ENCODE measurements at regions not wholly inside any gene's neighbourhood (a gene's known extent, or its start where the extent isn't known, plus 50 kb on each side); places are given as distances from the start of the nearest gene placed in this dataset.

DNA sequence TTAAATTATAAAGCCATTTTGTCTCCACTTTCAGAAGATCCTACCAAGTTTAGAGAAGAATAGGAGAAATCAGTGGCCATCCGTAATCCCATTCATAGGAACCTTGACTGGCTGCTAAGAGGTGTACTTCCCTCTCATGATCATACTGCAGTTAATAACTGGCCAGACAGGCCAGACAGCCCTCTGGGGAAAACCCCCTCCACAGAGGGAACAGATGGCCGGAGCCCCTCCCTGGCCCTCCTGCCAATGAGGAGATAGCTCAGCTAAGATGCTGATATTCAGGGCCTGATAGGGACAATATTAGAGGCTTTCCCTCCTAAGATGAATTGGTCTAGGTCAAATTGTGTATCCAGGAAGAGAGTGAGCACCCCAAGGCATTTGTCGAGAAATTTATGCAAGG is 200.0 kb upstream of the MAOA start:
- Histone ChIP-seq H3K9ac (ENCODE audit: low read length) (no peak overlapping the region), H4K20me1 (ENCODE audit: control insufficient read depth, insufficient read depth, low read length, poor library complexity, severe bottlenecking) (no peaks in the 10 kb centered on the region), H3K27ac (ENCODE audit: low read length in 2 of 2) (no peak overlapping the region), H3K4me1 (ENCODE audit: control insufficient read depth in 2 of 2, insufficient read depth in 2 of 2, low read length in 2 of 2) (no peaks in the 10 kb centered on the region), H3K27me3 (replicated peaks in 1 of 4; ENCODE audit: control extremely low read depth in 1 of 4, control insufficient read depth in 3 of 4, insufficient read depth in 4 of 4, low read length in 3 of 4) (peaks cover 0 to 3% (median 0%) of the 10 kb centered on the region in 4 experiments), H2AFZ (ENCODE audit: insufficient read depth, low read depth, low read length, poor library complexity, severe bottlenecking) (no peak overlapping the region), H3K36me3 (replicated peaks in 1 of 2; ENCODE audit: control extremely low read depth in 1 of 2, control insufficient read depth in 1 of 2, extremely low read depth in 1 of 2, insufficient read depth in 2 of 2, low read length in 1 of 2) (no peaks in the 10 kb centered on the region), H3K4me3 (ENCODE audit: control extremely low read depth in 1 of 5, extremely low read depth in 1 of 5, insufficient read depth in 1 of 5, low read depth in 2 of 5, low read length in 4 of 5) (no peak overlapping the region), H3K4me2 (replicated peaks; ENCODE audit: low read depth, low read length, poor library complexity, severe bottlenecking) (no peak overlapping the region), H3K79me2 (ENCODE audit: control insufficient read depth, insufficient read depth, low read length) (no peaks in the 10 kb centered on the region), H3K9me3 (ENCODE audit: control extremely low read depth in 1 of 3, control insufficient read depth in 2 of 3, insufficient read depth in 1 of 3, low read length in 2 of 3) (peaks cover 4 to 17% (median 13%) of the 10 kb centered on the region in 3 donors)
- POLR2A ChIA-PET, result no interaction called here
- intact Hi-C loops (cut with micrococcal nuclease), result no loop called here
- Mint-ChIP-seq H3K9me3 (ENCODE audit: insufficient read depth) (peaks cover 4% of the 10 kb centered on the region), H3K4me3 (no peak overlapping the region), H3K4me1 (no peaks in the 10 kb centered on the region), H3K27me3 (no peaks in the 10 kb centered on the region), H3K27ac (no peak overlapping the region)
- no CpG with 5 or more reads among the region's 3 CpGs for WGBS (ENCODE audit: insufficient coverage)
- CTCF ChIA-PET, result no interaction called here
- DNase-seq (no peak), ATAC-seq (ENCODE audit: low read depth) (no peak)
- TF ChIP-seq, protein P1, sequence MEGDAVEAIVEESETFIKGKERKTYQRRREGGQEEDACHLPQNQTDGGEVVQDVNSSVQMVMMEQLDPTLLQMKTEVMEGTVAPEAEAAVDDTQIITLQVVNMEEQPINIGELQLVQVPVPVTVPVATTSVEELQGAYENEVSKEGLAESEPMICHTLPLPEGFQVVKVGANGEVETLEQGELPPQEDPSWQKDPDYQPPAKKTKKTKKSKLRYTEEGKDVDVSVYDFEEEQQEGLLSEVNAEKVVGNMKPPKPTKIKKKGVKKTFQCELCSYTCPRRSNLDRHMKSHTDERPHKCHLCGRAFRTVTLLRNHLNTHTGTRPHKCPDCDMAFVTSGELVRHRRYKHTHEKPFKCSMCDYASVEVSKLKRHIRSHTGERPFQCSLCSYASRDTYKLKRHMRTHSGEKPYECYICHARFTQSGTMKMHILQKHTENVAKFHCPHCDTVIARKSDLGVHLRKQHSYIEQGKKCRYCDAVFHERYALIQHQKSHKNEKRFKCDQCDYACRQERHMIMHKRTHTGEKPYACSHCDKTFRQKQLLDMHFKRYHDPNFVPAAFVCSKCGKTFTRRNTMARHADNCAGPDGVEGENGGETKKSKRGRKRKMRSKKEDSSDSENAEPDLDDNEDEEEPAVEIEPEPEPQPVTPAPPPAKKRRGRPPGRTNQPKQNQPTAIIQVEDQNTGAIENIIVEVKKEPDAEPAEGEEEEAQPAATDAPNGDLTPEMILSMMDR (IDR thresholded peaks at IDR 0.05), result no peak
- TF ChIP-seq EZH2 (IDR thresholded peaks at IDR 0.05; ENCODE audit: borderline replicate concordance, insufficient read depth, low read depth, low read length, poor library complexity, severe bottlenecking), result no peak

DNA sequence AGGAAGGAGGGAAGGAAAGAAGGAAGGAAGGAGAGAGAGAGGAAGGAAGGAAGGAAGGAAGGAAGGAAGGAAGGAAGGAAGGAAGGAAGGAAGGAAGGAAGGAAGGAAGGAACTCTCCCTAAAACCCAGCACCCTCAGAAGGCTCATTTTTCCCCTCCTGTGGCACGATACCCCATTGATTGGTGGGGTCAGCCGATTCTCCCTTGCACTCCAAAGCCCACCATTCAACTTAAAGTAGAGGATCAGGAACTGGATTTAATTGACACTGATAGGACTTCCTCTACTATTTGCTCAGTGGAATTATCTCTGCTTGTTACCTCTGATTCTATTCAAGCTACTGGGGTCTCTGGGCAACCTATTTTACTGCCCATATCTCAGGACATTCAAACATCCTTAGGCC is 199.2 kb upstream of the MAOA start:
- Histone ChIP-seq H3K4me2 (replicated peaks; ENCODE audit: low read depth, low read length, poor library complexity, severe bottlenecking) (no peak overlapping the region), H3K9ac (ENCODE audit: low read length) (no peak overlapping the region), H3K79me2 (ENCODE audit: control insufficient read depth, insufficient read depth, low read length) (no peaks in the 10 kb centered on the region), H3K4me1 (ENCODE audit: control insufficient read depth in 2 of 2, insufficient read depth in 2 of 2, low read length in 2 of 2) (no peaks in the 10 kb centered on the region), H3K9me3 (ENCODE audit: control extremely low read depth in 1 of 3, control insufficient read depth in 2 of 3, insufficient read depth in 1 of 3, low read length in 2 of 3) (peaks cover 0 to 13% (median 11%) of the 10 kb centered on the region in 3 donors), H2AFZ (ENCODE audit: insufficient read depth, low read depth, low read length, poor library complexity, severe bottlenecking) (no peak overlapping the region), H3K4me3 (ENCODE audit: control extremely low read depth in 1 of 5, extremely low read depth in 1 of 5, insufficient read depth in 1 of 5, low read depth in 2 of 5, low read length in 4 of 5) (no peak overlapping the region), H3K27me3 (replicated peaks in 1 of 4; ENCODE audit: control extremely low read depth in 1 of 4, control insufficient read depth in 3 of 4, insufficient read depth in 4 of 4, low read length in 3 of 4) (peaks cover 0 to 3% (median 0%) of the 10 kb centered on the region in 4 experiments), H3K36me3 (replicated peaks in 1 of 2; ENCODE audit: control extremely low read depth in 1 of 2, control insufficient read depth in 1 of 2, extremely low read depth in 1 of 2, insufficient read depth in 2 of 2, low read length in 1 of 2) (no peaks in the 10 kb centered on the region), H4K20me1 (ENCODE audit: control insufficient read depth, insufficient read depth, low read length, poor library complexity, severe bottlenecking) (no peaks in the 10 kb centered on the region), H3K27ac (ENCODE audit: low read length in 2 of 2) (no peak overlapping the region)
- ATAC-seq (ENCODE audit: low read depth) (no peak), DNase-seq (no peak)
- Mint-ChIP-seq H3K9me3 (ENCODE audit: insufficient read depth) (peaks cover 2% of the 10 kb centered on the region), H3K4me3 (no peak overlapping the region), H3K27me3 (no peaks in the 10 kb centered on the region), H3K27ac (no peak overlapping the region), H3K4me1 (no peaks in the 10 kb centered on the region)
- intact Hi-C loops (cut with micrococcal nuclease), result no loop called here
- no peak for TF ChIP-seq EZH2 (IDR thresholded peaks at IDR 0.05; ENCODE audit: borderline replicate concordance, insufficient read depth, low read depth, low read length, poor library complexity, severe bottlenecking)
- ChIA-PET CTCF (no interaction called here), POLR2A (no interaction called here)
- no CpG with 5 or more reads among the region's 2 CpGs for WGBS (ENCODE audit: insufficient coverage)

Data from B cell (primary cell).